ENCODE measurements at regions not wholly inside any gene's neighbourhood (a gene's known extent, or its start where the extent isn't known, plus 50 kb on each side); places are given as distances from the start of the nearest gene placed in this dataset.

GRCh38 chr3:81435050-81435449, 326.4 kb downstream of the GBE1 start:
- TF ChIP-seq CTCF (IDR thresholded peaks at IDR 0.05) (no peak), POLR2AphosphoS5 (IDR thresholded peaks at IDR 0.05) (no peak), POLR2A (IDR thresholded peaks at IDR 0.05) (no peak)

All from prostate gland (tissue), 2 donors.